OCI-LY3 (cell line): ENCODE measurements at regions not wholly inside any gene's neighbourhood (a gene's known extent, or its start where the extent isn't known, plus 50 kb on each side); places are given as distances from the start of the nearest gene placed in this dataset.

ENCODE experiments used
- H2AFZ ChIP-seq: fragments of 200-600, 300-600 bp; shearing (Covaris generic); 2 replicates; pipeline ENCODE4 v1.6.0; 2014; ENCODE audit warnings: antibody characterized with exemption, low read depth, low read length
- H3K27ac ChIP-seq: fragments of 200-600, 300-600 bp; sonication (generic); 2 replicates; pipeline ENCODE4 v1.5.1; 2014; ENCODE audit warnings: mild to moderate bottlenecking, low read length, moderate library complexity, mixed read lengths
- H3K27me3 ChIP-seq: fragments of 200-600, 300-600 bp; sonication (generic); 2 replicates; pipeline ENCODE4 v1.6.1; 2014; ENCODE audit warnings: low read depth, low read length, mixed read lengths
- H3K36me3 ChIP-seq: fragments of 200-600, 300-600 bp; sonication (generic); replicated peaks from 2 replicates; pipeline ENCODE3; 2014; ENCODE audit warnings: low read depth, low read length, mixed read lengths
- H3K4me1 ChIP-seq: fragments of 300-600, 200-600 bp; sonication (generic); 2 replicates; pipeline ENCODE4 v1.6.1; 2014; ENCODE audit warnings: low read length, mixed read lengths
- H3K4me2 ChIP-seq: fragments of 200-600, 300-600 bp; sonication (generic); 2 replicates; pipeline ENCODE4 v1.6.1; 2014; ENCODE audit warnings: low read length, mixed read lengths
- H3K4me3 ChIP-seq: fragments of 300-600, 200-600 bp; sonication (generic); 2 replicates; pipeline ENCODE4 v1.5.1; 2014; ENCODE audit warnings: antibody characterized with exemption, mild to moderate bottlenecking, low read length, moderate library complexity
- H3K79me2 ChIP-seq: fragments of 300-600, 200-600 bp; shearing (Covaris generic); 2 replicates; pipeline ENCODE4 v1.6.1; 2014; ENCODE audit warnings: mild to moderate bottlenecking, low read length, mixed read lengths
- H3K9ac ChIP-seq: fragments of 300-600, 200-600 bp; shearing (Covaris generic); 2 replicates; pipeline ENCODE4 v1.6.0; 2014; ENCODE audit warnings: mild to moderate bottlenecking, low read length, moderate library complexity
- H3K9me3 ChIP-seq: fragments of 200-600, 300-600 bp; shearing (Covaris generic); 2 replicates; pipeline ENCODE4 v1.6.1; 2014; ENCODE audit warnings: low read length, mixed read lengths; ENCODE audit not compliant: insufficient read depth
- H4K20me1 ChIP-seq: fragments of 200-600, 300-600 bp; sonication (generic); 2 replicates; pipeline ENCODE4 v1.6.1; 2016; ENCODE audit warnings: low read length, mixed read lengths; ENCODE audit not compliant: insufficient read depth
- CTCF ChIP-seq: fragments of 200-600, 300-600 bp; sonication (generic); IDR thresholded peaks from 2 replicates; pipeline ENCODE4 v1.5.1; 2014; ENCODE audit warnings: antibody characterized with exemption, low read length, low read depth
- EZH2phosphoT487 ChIP-seq: fragments of 200-600 bp; shearing (Covaris generic); IDR thresholded peaks from 2 replicates; pipeline ENCODE4 v1.6.1; 2018; ENCODE audit warnings: antibody characterized with exemption, mixed run types, low read depth

- H3K27me3 ChIP-seq, result no peaks in the 10 kb centered on the region
- H2AFZ ChIP-seq, result no peak overlapping the region; the same call in 1 of the 2 replicates
- no peaks in the 10 kb centered on the region for H3K9me3 ChIP-seq
- H3K4me2 ChIP-seq, result no peak overlapping the region
- H3K4me3 ChIP-seq, result no peak overlapping the region
- H3K27ac ChIP-seq, result no peak overlapping the region
- H3K79me2 ChIP-seq, result no peaks in the 10 kb centered on the region
- no peak overlapping the region for H3K9ac ChIP-seq
- H4K20me1 ChIP-seq, result no peaks in the 10 kb centered on the region
- no peaks in the 10 kb centered on the region for H3K4me1 ChIP-seq
- H3K36me3 ChIP-seq, result no peaks in the 10 kb centered on the region
- no peak for TF ChIP-seq CTCF
These were observed 75.5 kb upstream of the CCDC68 start for GRCh38 chr18:55034742-55035141.

- no peaks in the 10 kb centered on the region for H3K79me2 ChIP-seq
- no peak overlapping the region for H3K4me2 ChIP-seq
- no peaks in the 10 kb centered on the region for H3K36me3 ChIP-seq
- H3K27ac ChIP-seq, result no peak overlapping the region
- H3K27me3 ChIP-seq, result no peaks in the 10 kb centered on the region
- H3K4me3 ChIP-seq, result no peak overlapping the region
- TF ChIP-seq EZH2phosphoT487 (no peak), CTCF (no peak)
- no peaks in the 10 kb centered on the region for H4K20me1 ChIP-seq
- no peaks in the 10 kb centered on the region for H3K4me1 ChIP-seq
- H2AFZ ChIP-seq, result no peak overlapping the region
- H3K9ac ChIP-seq, result no peak overlapping the region
- no peaks in the 10 kb centered on the region for H3K9me3 ChIP-seq
These were observed 72.7 kb upstream of the CCDC68 start for GRCh38 chr18:55031979-55032378.

GRCh38 chr18:55031576-55031975 is 72.3 kb upstream of the CCDC68 start:
- Histone ChIP-seq H3K4me3 (no peak overlapping the region), H4K20me1 (no peaks in the 10 kb centered on the region), H3K9me3 (no peaks in the 10 kb centered on the region), H3K27ac (no peak overlapping the region), H3K36me3 (no peaks in the 10 kb centered on the region), H3K9ac (no peak overlapping the region), H3K4me2 (no peak overlapping the region), H3K4me1 (no peaks in the 10 kb centered on the region), H3K79me2 (no peaks in the 10 kb centered on the region), H3K27me3 (no peaks in the 10 kb centered on the region), H2AFZ (no peak overlapping the region)
- TF ChIP-seq CTCF (no peak), EZH2phosphoT487 (no peak)

GRCh38 chr18:55031164-55031563 is 71.9 kb upstream of the CCDC68 start:
- no peaks in the 10 kb centered on the region for H3K9me3 ChIP-seq
- no peaks in the 10 kb centered on the region for H3K36me3 ChIP-seq
- no peaks in the 10 kb centered on the region for H3K4me1 ChIP-seq
- H4K20me1 ChIP-seq, result no peaks in the 10 kb centered on the region
- no peaks in the 10 kb centered on the region for H3K27me3 ChIP-seq
- no peak for TF ChIP-seq EZH2phosphoT487
- peak; percentile 8; the same call in 1 of the 2 replicates for TF ChIP-seq CTCF
- no peak overlapping the region for H2AFZ ChIP-seq
- no peak overlapping the region for H3K27ac ChIP-seq
- H3K79me2 ChIP-seq, result no peaks in the 10 kb centered on the region
- no peak overlapping the region for H3K4me2 ChIP-seq
- no peak overlapping the region for H3K9ac ChIP-seq
- H3K4me3 ChIP-seq, result no peak overlapping the region
